ENCODE measurements at regions not wholly inside any gene's neighbourhood (a gene's known extent, or its start where the extent isn't known, plus 50 kb on each side); places are given as distances from the start of the nearest gene placed in this dataset.

GRCh38 chr4:91909963-91910362, 393.8 kb upstream of the GRID2 start:
- Mint-ChIP-seq H3K4me3 (no peak overlapping the region), H3K9me3 (no peaks in the 10 kb centered on the region)

GRCh38 chr4:91914176-91914804, 389.5 kb upstream of the GRID2 start:
- no peaks in the 10 kb centered on the region for H3K27me3 Mint-ChIP-seq (ENCODE audit: low read depth)
- no peak for TF ChIP-seq CTCF (IDR thresholded peaks at IDR 0.05; ENCODE audit: unreplicated experiment in 3 of 3)
- no peaks in the 10 kb centered on the region for H3K9me3 Mint-ChIP-seq
- H3K4me1 Mint-ChIP-seq = no peaks in the 10 kb centered on the region
- no peak overlapping the region for H3K27ac Mint-ChIP-seq
- H3K4me3 Mint-ChIP-seq = no peak overlapping the region
- H3K36me3 Mint-ChIP-seq (ENCODE audit: low read depth) = no peaks in the 10 kb centered on the region

More at GRCh38 chr4:91909963-91910362, 393.8 kb upstream of the GRID2 start:
- TF ChIP-seq CTCF (IDR thresholded peaks at IDR 0.05; ENCODE audit: unreplicated experiment in 3 of 3) = no peak
- H3K4me1 Mint-ChIP-seq = no peaks in the 10 kb centered on the region
- H3K27ac Mint-ChIP-seq = no peak overlapping the region
- H3K27me3 Mint-ChIP-seq (ENCODE audit: low read depth) = no peaks in the 10 kb centered on the region
- no peaks in the 10 kb centered on the region for H3K36me3 Mint-ChIP-seq (ENCODE audit: low read depth)

GRCh38 chr4:91916219-91916618, 387.5 kb upstream of the GRID2 start:
- no peak overlapping the region for H3K4me3 Mint-ChIP-seq
- H3K9me3 Mint-ChIP-seq = no peaks in the 10 kb centered on the region
- H3K27ac Mint-ChIP-seq = no peak overlapping the region
- no peaks in the 10 kb centered on the region for H3K36me3 Mint-ChIP-seq (ENCODE audit: low read depth)
- no peak for TF ChIP-seq CTCF (IDR thresholded peaks at IDR 0.05; ENCODE audit: unreplicated experiment in 3 of 3)
- no peaks in the 10 kb centered on the region for H3K27me3 Mint-ChIP-seq (ENCODE audit: low read depth)
- H3K4me1 Mint-ChIP-seq = no peaks in the 10 kb centered on the region

- no peak overlapping the region for H3K4me3 Mint-ChIP-seq
- no peak overlapping the region for H3K27ac Mint-ChIP-seq
- TF ChIP-seq CTCF (IDR thresholded peaks at IDR 0.05; ENCODE audit: unreplicated experiment in 3 of 3) = no peak
- H3K27me3 Mint-ChIP-seq (ENCODE audit: low read depth) = peaks cover 3% of the 10 kb centered on the region
- no peaks in the 10 kb centered on the region for H3K4me1 Mint-ChIP-seq
- H3K9me3 Mint-ChIP-seq = no peaks in the 10 kb centered on the region
- H3K36me3 Mint-ChIP-seq (ENCODE audit: low read depth) = no peaks in the 10 kb centered on the region
These were observed 379.1 kb upstream of the GRID2 start for GRCh38 chr4:91924625-91925024.

GRCh38 chr4:91935217-91935616, 368.5 kb upstream of the GRID2 start:
- H3K27me3 Mint-ChIP-seq (ENCODE audit: low read depth) = no peaks in the 10 kb centered on the region
- H3K4me3 Mint-ChIP-seq = no peak overlapping the region
- H3K9me3 Mint-ChIP-seq = peaks cover 4% of the 10 kb centered on the region
- H3K27ac Mint-ChIP-seq = no peak overlapping the region
- H3K4me1 Mint-ChIP-seq = peaks cover 8% of the 10 kb centered on the region
- H3K36me3 Mint-ChIP-seq (ENCODE audit: low read depth) = no peaks in the 10 kb centered on the region
- no peak for TF ChIP-seq CTCF (IDR thresholded peaks at IDR 0.05; ENCODE audit: unreplicated experiment in 3 of 3)

GRCh38 chr4:91936311-91936710, 367.5 kb upstream of the GRID2 start:
- Mint-ChIP-seq H3K9me3 (peaks cover 4% of the 10 kb centered on the region), H3K36me3 (ENCODE audit: low read depth) (no peaks in the 10 kb centered on the region), H3K4me3 (no peak overlapping the region), H3K4me1 (peaks cover 8% of the 10 kb centered on the region), H3K27ac (peak overlapping the region in 1 of 3 experiments; percentile 41), H3K27me3 (ENCODE audit: low read depth) (peaks cover 5% of the 10 kb centered on the region)
- no peak for TF ChIP-seq CTCF (IDR thresholded peaks at IDR 0.05; ENCODE audit: unreplicated experiment in 3 of 3)

Data from nephron (organoid).